CD14-positive monocyte (primary cell): ENCODE measurements at regions not wholly inside any gene's neighbourhood (a gene's known extent, or its start where the extent isn't known, plus 50 kb on each side); places are given as distances from the start of the nearest gene placed in this dataset.

ENCODE experiments used
- DNase-seq, 3 donors: peaks; one replicate each; pipeline ENCODE4 v3.0.0-alpha.2; 2011 to 2022
- H2AFZ ChIP-seq: 2 replicates; pipeline ENCODE4 v1.6.0; 2012; ENCODE audit warnings: mild to moderate bottlenecking, low read depth, low read length, inconsistent platforms; ENCODE audit not compliant: insufficient read depth, poor library complexity, severe bottlenecking
- H3K27ac ChIP-seq, 2 donors: 1 replicate in 1 of 2; 2 replicates in 1 of 2; pipeline ENCODE4 v1.5.1; 2012 to 2013; ENCODE audit warnings: low read length in 2 of 2, control low read depth in 1 of 2, inconsistent platforms in 1 of 2, low read depth in 1 of 2, mild to moderate bottlenecking in 1 of 2
- H3K27me3 ChIP-seq, 2 donors: one replicate each; pipeline versions ENCODE4 v1.6.0 to v1.6.1; 2011 to 2013; ENCODE audit warnings: low read length in 2 of 2; ENCODE audit not compliant: control insufficient read depth in 2 of 2, insufficient read depth in 2 of 2
- H3K36me3 ChIP-seq, 2 donors: replicated peaks in 1 of 2; 1 replicate in 1 of 2; 2 replicates in 1 of 2; pipeline versions ENCODE4 v1.5.1 to v1.6.1; 2012 to 2013; ENCODE audit warnings: low read length in 2 of 2, control low read depth in 1 of 2, inconsistent platforms in 1 of 2, mild to moderate bottlenecking in 1 of 2; ENCODE audit not compliant: insufficient read depth in 2 of 2, control insufficient read depth in 1 of 2
- H3K4me1 ChIP-seq, 2 donors: 1 replicate in 1 of 2; 2 replicates in 1 of 2; pipeline versions ENCODE4 v1.5.1 to v1.6.1; 2012 to 2013; ENCODE audit warnings: low read length in 2 of 2, control low read depth in 1 of 2, inconsistent platforms in 1 of 2, mild to moderate bottlenecking in 1 of 2, moderate library complexity in 1 of 2; ENCODE audit not compliant: insufficient read depth in 2 of 2, control insufficient read depth in 1 of 2
- H3K4me2 ChIP-seq: replicated peaks from 2 replicates; pipeline ENCODE3; 2012; ENCODE audit warnings: low read length, moderate library complexity, mild to moderate bottlenecking; ENCODE audit not compliant: poor library complexity, severe bottlenecking; ENCODE audit errors: extremely low read depth
- H3K4me3 ChIP-seq, 3 experiments: fragments of 200-600 bp in 1 of 3; sonication (generic) in 1 of 3; replicated peaks in 1 of 3; 1 replicate in 2 of 3; 2 replicates in 1 of 3; pipeline ENCODE4 v1.5.1; 2011 to 2013; ENCODE audit warnings: low read length in 3 of 3, mild to moderate bottlenecking in 3 of 3, control low read depth in 2 of 3, low read depth in 2 of 3, inconsistent platforms in 1 of 3, moderate library complexity in 1 of 3
- H3K79me2 ChIP-seq: 2 replicates; pipeline ENCODE4 v1.6.0; 2012; ENCODE audit warnings: mild to moderate bottlenecking, control low read depth, inconsistent platforms, low read length, moderate library complexity; ENCODE audit not compliant: insufficient read depth
- H3K9ac ChIP-seq: 2 replicates; pipeline ENCODE4 v1.6.0; 2017; ENCODE audit warnings: low read length, mild to moderate bottlenecking; ENCODE audit not compliant: insufficient read depth, poor library complexity, severe bottlenecking
- H3K9me3 ChIP-seq, 2 donors: replicated peaks in 1 of 2; 1 replicate in 1 of 2; 2 replicates in 1 of 2; pipeline versions ENCODE4 v1.5.1 to v1.6.1; 2012 to 2013; ENCODE audit warnings: low read length in 2 of 2, control low read depth in 1 of 2; ENCODE audit not compliant: control insufficient read depth in 1 of 2, insufficient read depth in 1 of 2
- H4K20me1 ChIP-seq: 2 replicates; pipeline ENCODE4 v1.6.0; 2012; ENCODE audit warnings: mild to moderate bottlenecking, low read length, control low read depth, moderate library complexity; ENCODE audit not compliant: insufficient read depth
- H3K27ac Mint-ChIP-seq, 7 donors: one replicate each; pipeline ENCODE4 v1.8.0; 2020; ENCODE audit warnings: mild to moderate bottlenecking in 7 of 7, mixed read lengths in 7 of 7, moderate library complexity in 6 of 7, inconsistent platforms in 2 of 7
- H3K27me3 Mint-ChIP-seq, 3 donors: one replicate each; pipeline ENCODE4 v1.8.0; 2021 to 2022; ENCODE audit warnings: low read depth in 3 of 3, mild to moderate bottlenecking in 3 of 3, mixed read lengths in 3 of 3, moderate library complexity in 3 of 3, inconsistent platforms in 1 of 3
- H3K36me3 Mint-ChIP-seq, 2 donors: one replicate each; pipeline ENCODE4 v1.8.0; 2020; ENCODE audit warnings: mixed read lengths in 2 of 2, inconsistent platforms in 1 of 2, mild to moderate bottlenecking in 1 of 2
- H3K4me1 Mint-ChIP-seq: one replicate; pipeline ENCODE4 v1.8.0; 2020; ENCODE audit warnings: mild to moderate bottlenecking, mixed read lengths
- H3K4me3 Mint-ChIP-seq, 2 donors: one replicate each; pipeline ENCODE4 v1.8.0; 2020; ENCODE audit warnings: mild to moderate bottlenecking in 2 of 2, mixed read lengths in 2 of 2, moderate library complexity in 1 of 2
- H3K9me3 Mint-ChIP-seq, 7 donors: one replicate each; pipeline ENCODE4 v1.8.0; 2020 to 2022; ENCODE audit warnings: mixed read lengths in 7 of 7, mild to moderate bottlenecking in 6 of 7, moderate library complexity in 6 of 7, inconsistent platforms in 2 of 7
- WGBS: methylation state at CpG from one replicate; pipeline ENCODE4 v1.1.5; 2013; ENCODE audit warnings: missing lambda C conversion rate; ENCODE audit not compliant: insufficient coverage; 5-methylcytosine and 5-hydroxymethylcytosine counted together
- intact Hi-C, 2 donors: fragments of 100-400 bp; cut with micrococcal nuclease; formaldehyde crosslinking; loops; one replicate each; pipeline versions ENCODE4 v1.15.0 to v1.15.1; 2023
- TF ChIP-seq, protein P1 (sequence below): fragments of 200-600 bp; IDR thresholded peaks from one replicate; pipeline ENCODE4 v1.8.0; 2022; ENCODE audit warnings: antibody characterized with exemption, mild to moderate bottlenecking

DNA sequence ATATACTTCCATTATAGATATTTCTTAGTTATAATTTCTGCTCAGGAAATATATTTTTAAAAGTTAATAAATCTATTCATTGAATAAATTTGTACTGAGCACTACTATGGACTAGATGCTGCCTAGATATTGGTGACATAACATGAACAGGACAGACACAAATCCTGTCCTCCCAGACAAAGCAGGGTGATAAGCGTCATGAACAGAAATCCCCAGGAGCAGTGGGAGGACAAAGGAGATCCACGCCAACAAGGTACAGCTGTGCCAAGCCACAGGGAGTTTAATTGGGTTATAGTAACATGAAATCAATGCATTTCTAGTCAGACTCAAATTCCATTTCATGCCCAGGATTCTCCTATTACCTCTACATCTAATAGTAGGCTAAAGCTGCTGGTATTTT, 171.8 kb upstream of the CPNE8 start:
- DNase-seq: no peak

DNA sequence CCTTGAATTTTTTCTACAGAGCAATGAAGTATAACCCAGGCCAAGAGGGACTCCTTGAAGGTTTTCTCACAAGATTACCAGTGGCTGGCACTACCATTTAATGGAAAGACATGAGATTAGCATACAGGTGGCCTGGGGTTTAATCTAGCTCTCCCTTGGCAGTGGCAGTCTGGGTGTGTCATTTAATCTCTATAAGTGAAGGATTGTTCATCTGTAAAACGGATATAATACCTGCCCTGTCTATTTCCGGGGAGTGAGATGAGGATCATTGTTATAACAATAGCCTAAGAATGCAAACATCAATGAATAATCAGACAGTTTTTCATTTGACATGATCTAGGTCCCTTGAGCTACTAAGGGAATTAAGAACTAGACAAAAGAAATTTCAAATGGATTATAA, 168.7 kb upstream of the CPNE8 start:
- Mint-ChIP-seq H3K9me3 (peaks cover 0 to 6% (median 2%) of the 10 kb centered on the region in 7 donors), H3K27ac (no peak overlapping the region), H3K4me1 (no peaks in the 10 kb centered on the region), H3K4me3 (no peak overlapping the region), H3K27me3 (peaks cover 3 to 11% (median 9%) of the 10 kb centered on the region in 3 donors), H3K36me3 (peaks cover 0 to 2% of the 10 kb centered on the region in 2 donors)
- DNase-seq: no peak
- no CpG with 5 or more reads among the region's 2 CpGs for WGBS
- Histone ChIP-seq H3K4me2 (no peak overlapping the region), H3K79me2 (no peaks in the 10 kb centered on the region), H3K4me1 (no peaks in the 10 kb centered on the region), H3K9me3 (no peaks in the 10 kb centered on the region), H2AFZ (no peak overlapping the region), H3K27ac (no peak overlapping the region), H3K9ac (no peak overlapping the region), H3K4me3 (no peak overlapping the region), H4K20me1 (no peaks in the 10 kb centered on the region), H3K36me3 (no peaks in the 10 kb centered on the region), H3K27me3 (peaks cover 0 to 14% of the 10 kb centered on the region in 2 donors)
- intact Hi-C loops: no loop called here
- TF ChIP-seq, protein P1, sequence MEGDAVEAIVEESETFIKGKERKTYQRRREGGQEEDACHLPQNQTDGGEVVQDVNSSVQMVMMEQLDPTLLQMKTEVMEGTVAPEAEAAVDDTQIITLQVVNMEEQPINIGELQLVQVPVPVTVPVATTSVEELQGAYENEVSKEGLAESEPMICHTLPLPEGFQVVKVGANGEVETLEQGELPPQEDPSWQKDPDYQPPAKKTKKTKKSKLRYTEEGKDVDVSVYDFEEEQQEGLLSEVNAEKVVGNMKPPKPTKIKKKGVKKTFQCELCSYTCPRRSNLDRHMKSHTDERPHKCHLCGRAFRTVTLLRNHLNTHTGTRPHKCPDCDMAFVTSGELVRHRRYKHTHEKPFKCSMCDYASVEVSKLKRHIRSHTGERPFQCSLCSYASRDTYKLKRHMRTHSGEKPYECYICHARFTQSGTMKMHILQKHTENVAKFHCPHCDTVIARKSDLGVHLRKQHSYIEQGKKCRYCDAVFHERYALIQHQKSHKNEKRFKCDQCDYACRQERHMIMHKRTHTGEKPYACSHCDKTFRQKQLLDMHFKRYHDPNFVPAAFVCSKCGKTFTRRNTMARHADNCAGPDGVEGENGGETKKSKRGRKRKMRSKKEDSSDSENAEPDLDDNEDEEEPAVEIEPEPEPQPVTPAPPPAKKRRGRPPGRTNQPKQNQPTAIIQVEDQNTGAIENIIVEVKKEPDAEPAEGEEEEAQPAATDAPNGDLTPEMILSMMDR: no peak

More for the DNA sequence above, 171.8 kb upstream of the CPNE8 start:
- WGBS: no CpG with 5 or more reads among the region's 2 CpGs
- H3K4me1 Mint-ChIP-seq: no peaks in the 10 kb centered on the region
- intact Hi-C loops: no loop called here
- Histone ChIP-seq H3K79me2 (no peaks in the 10 kb centered on the region), H3K27me3 (peaks cover 0 to 14% of the 10 kb centered on the region in 2 donors), H3K9me3 (no peaks in the 10 kb centered on the region), H3K9ac (no peak overlapping the region), H4K20me1 (no peaks in the 10 kb centered on the region), H3K36me3 (no peaks in the 10 kb centered on the region), H2AFZ (no peak overlapping the region), H3K4me1 (no peaks in the 10 kb centered on the region), H3K4me3 (no peak overlapping the region), H3K4me2 (no peak overlapping the region), H3K27ac (no peak overlapping the region)
- no peak overlapping the region for H3K4me3 Mint-ChIP-seq
- TF ChIP-seq, protein P1: no peak
- H3K27me3 Mint-ChIP-seq: peaks cover 3 to 9% (median 5%) of the 10 kb centered on the region in 3 donors
- H3K27ac Mint-ChIP-seq: no peak overlapping the region
- peaks cover 0 to 3% (median 0%) of the 10 kb centered on the region in 7 donors for H3K9me3 Mint-ChIP-seq
- H3K36me3 Mint-ChIP-seq: no peaks in the 10 kb centered on the region
